ENCODE measurements at regions not wholly inside any gene's neighbourhood (a gene's known extent, or its start where the extent isn't known, plus 50 kb on each side); places are given as distances from the start of the nearest gene placed in this dataset.

- Histone ChIP-seq H3K27ac (no peak overlapping the region), H3K9me3 (no peaks in the 10 kb centered on the region), H3K4me1 (no peaks in the 10 kb centered on the region), H3K27me3 (no peaks in the 10 kb centered on the region), H3K36me3 (no peaks in the 10 kb centered on the region), H3K4me3 (no peak overlapping the region)
- no peak for TF ChIP-seq POLR2A (IDR thresholded peaks at IDR 0.05)
- TF ChIP-seq, protein P1, sequence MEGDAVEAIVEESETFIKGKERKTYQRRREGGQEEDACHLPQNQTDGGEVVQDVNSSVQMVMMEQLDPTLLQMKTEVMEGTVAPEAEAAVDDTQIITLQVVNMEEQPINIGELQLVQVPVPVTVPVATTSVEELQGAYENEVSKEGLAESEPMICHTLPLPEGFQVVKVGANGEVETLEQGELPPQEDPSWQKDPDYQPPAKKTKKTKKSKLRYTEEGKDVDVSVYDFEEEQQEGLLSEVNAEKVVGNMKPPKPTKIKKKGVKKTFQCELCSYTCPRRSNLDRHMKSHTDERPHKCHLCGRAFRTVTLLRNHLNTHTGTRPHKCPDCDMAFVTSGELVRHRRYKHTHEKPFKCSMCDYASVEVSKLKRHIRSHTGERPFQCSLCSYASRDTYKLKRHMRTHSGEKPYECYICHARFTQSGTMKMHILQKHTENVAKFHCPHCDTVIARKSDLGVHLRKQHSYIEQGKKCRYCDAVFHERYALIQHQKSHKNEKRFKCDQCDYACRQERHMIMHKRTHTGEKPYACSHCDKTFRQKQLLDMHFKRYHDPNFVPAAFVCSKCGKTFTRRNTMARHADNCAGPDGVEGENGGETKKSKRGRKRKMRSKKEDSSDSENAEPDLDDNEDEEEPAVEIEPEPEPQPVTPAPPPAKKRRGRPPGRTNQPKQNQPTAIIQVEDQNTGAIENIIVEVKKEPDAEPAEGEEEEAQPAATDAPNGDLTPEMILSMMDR (IDR thresholded peaks at IDR 0.05) = no peak
- no peak for DNase-seq
- WGBS, 4 donors = 88 to 97% (median 89%) methylated on average over 1 of the region's 1 CpG
- intact Hi-C loops (cut with DNase I) = no loop called here
- ATAC-seq = no peak
These were observed 346.4 kb upstream of the DAB1 start for GRCh38 chr1:57770236-57770635.

- WGBS, 4 donors = 27 to 37% (median 34%) methylated on average over 8 of the region's 8 CpGs
- H3K4me1 ChIP-seq = no peaks in the 10 kb centered on the region
- ATAC-seq (no peak), DNase-seq (no peak)
- intact Hi-C loops (cut with DNase I) = no loop called here
- H3K27ac ChIP-seq = no peak overlapping the region
- no peak overlapping the region for H3K4me3 ChIP-seq
- TF ChIP-seq, protein P1 (IDR thresholded peaks at IDR 0.05) = no peak
- no peak for TF ChIP-seq POLR2A (IDR thresholded peaks at IDR 0.05)
- H3K36me3 ChIP-seq = no peaks in the 10 kb centered on the region
- no peaks in the 10 kb centered on the region for H3K27me3 ChIP-seq
- H3K9me3 ChIP-seq = no peaks in the 10 kb centered on the region
These were observed 337.8 kb upstream of the DAB1 start for GRCh38 chr1:57761628-57762027.

GRCh38 chr1:57752843-57753242 lies 329.0 kb upstream of the DAB1 start:
- WGBS, 4 donors = 84 to 100% (median 87%) methylated on average over 1 of the region's 1 CpG
- no peak overlapping the region for H3K27ac ChIP-seq
- H3K4me1 ChIP-seq = no peaks in the 10 kb centered on the region
- no peak overlapping the region for H3K4me3 ChIP-seq
- TF ChIP-seq POLR2A (IDR thresholded peaks at IDR 0.05) = no peak
- TF ChIP-seq, protein P1 (IDR thresholded peaks at IDR 0.05) = no peak
- H3K27me3 ChIP-seq = no peaks in the 10 kb centered on the region
- no peak for ATAC-seq
- no peaks in the 10 kb centered on the region for H3K9me3 ChIP-seq
- DNase-seq = no peak
- no peaks in the 10 kb centered on the region for H3K36me3 ChIP-seq
- intact Hi-C loops (cut with DNase I) = no loop called here

- Histone ChIP-seq H3K4me3 (no peak overlapping the region), H3K36me3 (no peaks in the 10 kb centered on the region), H3K27me3 (no peaks in the 10 kb centered on the region), H3K4me1 (no peaks in the 10 kb centered on the region), H3K9me3 (no peaks in the 10 kb centered on the region), H3K27ac (no peak overlapping the region)
- ATAC-seq (no peak), DNase-seq (no peak)
- intact Hi-C loops (cut with DNase I) = no loop called here
- WGBS, 4 donors = 89 to 100% (median 95%) methylated on average over 2 of the region's 2 CpGs
- TF ChIP-seq, protein P1 (IDR thresholded peaks at IDR 0.05) = no peak
- TF ChIP-seq POLR2A (IDR thresholded peaks at IDR 0.05) = no peak
These were observed 324.9 kb upstream of the DAB1 start for GRCh38 chr1:57748719-57749118.
